HCT116 (cell line): ENCODE measurements at regions not wholly inside any gene's neighbourhood (a gene's known extent, or its start where the extent isn't known, plus 50 kb on each side); places are given as distances from the start of the nearest gene placed in this dataset.

Experiments
- ATAC-seq: fragments of 200-7000 bp; cut with Tn5 transposase; 2 replicates; pipeline ENCODE4 v1.9.1; 2020; ENCODE audit warnings: mild to moderate bottlenecking, moderate library complexity
- BruUV-seq: library from RNA; stranded (reverse); fragments of 400-500 nt; replicated peaks from 2 replicates; lab custom pipeline; 2021; lab: Mats Ljungman, UMichigan
- CTCF ChIA-PET: fragments of 300-600 bp; sonication (Branson Sonifier 250); formaldehyde crosslinking; loops from one replicate; lab custom pipeline; 2021; ENCODE audit warnings: antibody characterized with exemption; lab: Charles Lee
- POLR2A ChIA-PET: fragments of 300-600, 350-600 bp; sonication (Branson Sonifier 250); formaldehyde crosslinking; loops from one replicate; lab custom pipeline; 2021; ENCODE audit warnings: antibody characterized with exemption; lab: Charles Lee
- RAD21 ChIA-PET, 2 experiments: fragments of 300-600 bp; sonication (Branson Sonifier 250); formaldehyde crosslinking; loops; one replicate each; lab custom pipeline; 2023; ENCODE audit warnings: low total read pairs in 2 of 2; ENCODE audit not compliant: uncharacterized antibody in 2 of 2, unreplicated experiment in 2 of 2, low non-redundant PET in 1 of 2; lab: Charles Lee
- DNase-seq: peaks from one replicate; pipeline ENCODE4 v3.0.0-alpha.2; 2010; ENCODE audit warnings: low read depth, low spot score
- H2AFZ ChIP-seq: fragments of 200-600 bp; shearing (Covaris generic), sonication (generic); 2 replicates; pipeline ENCODE4 v1.6.1; 2017; ENCODE audit warnings: low read depth, mixed run types, mixed read lengths, antibody characterized with exemption, low read length; ENCODE audit not compliant: poor library complexity, severe bottlenecking
- H3K27ac ChIP-seq: 2 replicates; pipeline ENCODE4 v1.5.1; 2012; ENCODE audit warnings: low read depth, low read length
- H3K27me3 ChIP-seq: fragments of 200-600 bp; sonication (generic); 2 replicates; pipeline ENCODE4 v1.6.1; 2016; ENCODE audit warnings: mixed run types, low read length, mixed read lengths; ENCODE audit not compliant: insufficient read depth
- H3K36me3 ChIP-seq, 2 experiments: fragments of 200-500 bp in 1 of 2; fragments of 200-600 bp in 1 of 2; sonication (Bioruptor generic) in 1 of 2; sonication (generic) in 1 of 2; 2 replicates each; pipeline versions ENCODE4 v1.5.1 to v1.6.1; 2014 to 2016; ENCODE audit warnings: low read length in 2 of 2, inconsistent platforms in 1 of 2, mixed read lengths in 1 of 2, mixed run types in 1 of 2; ENCODE audit not compliant: insufficient read depth in 2 of 2, control insufficient read depth in 1 of 2
- H3K4me1 ChIP-seq, 2 experiments: fragments of 200-600 bp in 1 of 2; sonication (generic) in 1 of 2; 2 replicates each; pipeline versions ENCODE4 v1.5.1 to v1.6.1; 2012 to 2017; ENCODE audit warnings: low read length in 2 of 2, inconsistent platforms in 1 of 2, mild to moderate bottlenecking in 1 of 2, mixed read lengths in 1 of 2, mixed run types in 1 of 2, moderate library complexity in 1 of 2; ENCODE audit not compliant: insufficient read depth in 2 of 2, control insufficient read depth in 1 of 2
- H3K4me2 ChIP-seq: fragments of 200-600 bp; sonication (generic); 2 replicates; pipeline ENCODE4 v1.6.1; 2017; ENCODE audit warnings: mixed run types, low read length, mixed read lengths
- H3K4me3 ChIP-seq, 2 experiments: fragments of 200-600 bp in 1 of 2; sonication (generic) in 1 of 2; replicated peaks in 1 of 2; 2 replicates each; pipeline ENCODE4 v1.5.1; 2011 to 2016; ENCODE audit warnings: low read length in 2 of 2, control low read depth in 1 of 2, low read depth in 1 of 2, mild to moderate bottlenecking in 1 of 2, mixed read lengths in 1 of 2, mixed run types in 1 of 2
- H3K79me2 ChIP-seq: fragments of 200-600 bp; sonication (generic); 2 replicates; pipeline ENCODE4 v1.6.1; 2017; ENCODE audit warnings: mild to moderate bottlenecking, mixed run types, low read length, moderate library complexity, mixed read lengths; ENCODE audit not compliant: insufficient read depth
- H3K9ac ChIP-seq: fragments of 200-600 bp; sonication (generic); 2 replicates; pipeline ENCODE4 v1.6.1; 2016; ENCODE audit warnings: low read length, mixed read lengths
- H3K9me2 ChIP-seq: fragments of 200-600 bp; sonication (generic), shearing (Covaris generic); 2 replicates; pipeline ENCODE4 v1.6.1; 2017; ENCODE audit warnings: mixed run types, mild to moderate bottlenecking, moderate library complexity; ENCODE audit not compliant: insufficient read depth
- H3K9me3 ChIP-seq, 2 experiments: fragments of 200-500 bp in 1 of 2; fragments of 200-600 bp in 1 of 2; sonication (Bioruptor generic) in 1 of 2; sonication (generic) in 1 of 2; 2 replicates each; pipeline ENCODE4 v1.6.1; 2014 to 2017; ENCODE audit warnings: low read length in 2 of 2, mixed read lengths in 2 of 2, inconsistent platforms in 1 of 2, low read depth in 1 of 2, mild to moderate bottlenecking in 1 of 2, mixed run types in 1 of 2, moderate library complexity in 1 of 2; ENCODE audit not compliant: control insufficient read depth in 1 of 2, insufficient read depth in 1 of 2
- H4K20me1 ChIP-seq: fragments of 200-600 bp; sonication (generic), shearing (Covaris generic); 2 replicates; pipeline ENCODE4 v1.6.1; 2017; ENCODE audit warnings: mixed run types, mild to moderate bottlenecking, moderate library complexity; ENCODE audit not compliant: insufficient read depth
- CBX3 ChIP-seq: IDR thresholded peaks from 2 replicates; pipeline ENCODE4 v1.6.1; 2012; ENCODE audit warnings: low read depth
- EGR1 ChIP-seq: IDR thresholded peaks from 2 replicates; pipeline ENCODE4 v1.6.1; 2012; ENCODE audit warnings: low read depth
- ELF1 ChIP-seq: IDR thresholded peaks from 2 replicates; pipeline ENCODE4 v1.6.1; 2012; ENCODE audit warnings: low read depth, borderline replicate concordance
- EZH2 ChIP-seq: fragments of 200-600 bp; sonication (generic); IDR thresholded peaks from 2 replicates; pipeline ENCODE4 v1.6.1; 2017; ENCODE audit warnings: antibody characterized with exemption, mixed run types
- EZH2phosphoT487 ChIP-seq: fragments of 200-600 bp; IDR thresholded peaks from 2 replicates; pipeline ENCODE4 v1.6.1; 2018; ENCODE audit warnings: antibody characterized with exemption, borderline replicate concordance
- FOSL1 ChIP-seq: IDR thresholded peaks from 2 replicates; pipeline ENCODE4 v1.6.1; 2012; ENCODE audit warnings: low read depth
- JUND ChIP-seq: IDR thresholded peaks from 2 replicates; pipeline ENCODE4 v1.6.1; 2012
- POLR2AphosphoS5 ChIP-seq: IDR thresholded peaks from 2 replicates; pipeline ENCODE4 v1.6.1; 2011; ENCODE audit warnings: mild to moderate bottlenecking, low read depth, low read length, moderate library complexity
- SP1 ChIP-seq: IDR thresholded peaks from 2 replicates; pipeline ENCODE4 v1.6.1; 2012; ENCODE audit warnings: low read depth
- SRF ChIP-seq: IDR thresholded peaks from 2 replicates; pipeline ENCODE4 v1.6.1; 2012; ENCODE audit warnings: low read depth
- TCF7L2 ChIP-seq: IDR thresholded peaks from 2 replicates; pipeline ENCODE4 v1.7.0; 2011; ENCODE audit warnings: borderline replicate concordance, inconsistent platforms; ENCODE audit not compliant: insufficient read depth, insufficient read length; ENCODE audit errors: extremely low read depth
- YY1 ChIP-seq: IDR thresholded peaks from 2 replicates; pipeline ENCODE4 v1.6.1; 2011; ENCODE audit warnings: low read length, low read depth, moderate library complexity, mild to moderate bottlenecking; ENCODE audit not compliant: insufficient replicate concordance; ENCODE audit errors: extremely low read depth
- ZFX ChIP-seq: fragments of 450-650 bp; IDR thresholded peaks from 2 replicates; pipeline ENCODE4 v1.6.1; 2017
- ZNF274 ChIP-seq: fragments of 200-500 bp; sonication (Bioruptor generic); IDR thresholded peaks from 2 replicates; pipeline ENCODE4 v1.6.1; 2014; ENCODE audit warnings: mild to moderate bottlenecking, low read depth, low read length, inconsistent platforms
- intact Hi-C: fragments of 100-400 bp; cut with micrococcal nuclease; formaldehyde crosslinking; loops from 2 replicates; pipeline ENCODE4 v1.10.0; 2022
- TF ChIP-seq, protein P1 (sequence below): IDR thresholded peaks from 2 replicates; pipeline ENCODE4 v1.6.1; 2012
- TF ChIP-seq, protein P2 (sequence below): IDR thresholded peaks from 2 replicates; pipeline ENCODE4 v1.6.1; 2012
- TF ChIP-seq, protein P3 (sequence below), 3 experiments: fragments of 200-600 bp in 1 of 3; sonication (generic) in 1 of 3; IDR thresholded peaks in 2 of 3; conservative IDR thresholded peaks in 1 of 3; 2 replicates each; pipeline ENCODE4 v1.5.1; 2012 to 2017; ENCODE audit warnings: low read depth in 2 of 3, low read length in 2 of 3, antibody characterized with exemption in 1 of 3, borderline replicate concordance in 1 of 3, control low read depth in 1 of 3, mild to moderate bottlenecking in 1 of 3, mixed read lengths in 1 of 3, mixed run types in 1 of 3, moderate library complexity in 1 of 3; ENCODE audit not compliant: insufficient read depth in 1 of 3
- TF ChIP-seq, protein P4 (sequence below): IDR thresholded peaks from 2 replicates; pipeline ENCODE4 v1.6.1; 2012; ENCODE audit warnings: low read depth

DNA sequence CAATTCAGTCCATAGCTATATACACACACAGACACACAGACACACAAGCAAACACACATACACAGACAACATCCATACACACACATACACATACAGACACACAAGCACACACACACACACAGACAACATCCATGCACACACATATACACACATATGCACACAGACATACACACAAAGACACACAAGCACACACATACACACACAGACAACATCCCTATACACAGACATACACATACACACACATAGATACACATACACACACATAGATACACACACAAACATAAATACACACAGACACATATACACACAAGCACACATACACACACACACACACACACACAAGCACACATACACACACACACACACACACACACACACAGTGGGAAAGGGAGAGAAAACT lies 254.8 kb downstream of the VRK1 start:
- Histone ChIP-seq H3K4me3 (no peak overlapping the region), H2AFZ (no peak overlapping the region), H3K4me1 (peaks cover 0 to 11% of the 10 kb centered on the region in 2 experiments; a peak in 1 of 4 replicates), H3K9me2 (no peaks in the 10 kb centered on the region), H3K4me2 (no peak overlapping the region), H3K27ac (no peak overlapping the region), H3K27me3 (no peaks in the 10 kb centered on the region), H3K9ac (no peak overlapping the region), H3K9me3 (no peaks in the 10 kb centered on the region), H3K79me2 (no peaks in the 10 kb centered on the region), H4K20me1 (no peaks in the 10 kb centered on the region), H3K36me3 (no peaks in the 10 kb centered on the region)
- intact Hi-C loops, result no loop called here
- ATAC-seq, result no peak
- ChIA-PET RAD21 (no interaction called here), POLR2A (no interaction called here), CTCF (no interaction called here)
- DNase-seq, result no peak
- BruUV-seq, result no TSS peak
- TF ChIP-seq, protein P1, sequence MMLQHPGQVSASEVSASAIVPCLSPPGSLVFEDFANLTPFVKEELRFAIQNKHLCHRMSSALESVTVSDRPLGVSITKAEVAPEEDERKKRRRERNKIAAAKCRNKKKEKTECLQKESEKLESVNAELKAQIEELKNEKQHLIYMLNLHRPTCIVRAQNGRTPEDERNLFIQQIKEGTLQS, result no peak
- no peak for TF ChIP-seq EGR1
- TF ChIP-seq ELF1, result no peak
- TF ChIP-seq, protein P2, sequence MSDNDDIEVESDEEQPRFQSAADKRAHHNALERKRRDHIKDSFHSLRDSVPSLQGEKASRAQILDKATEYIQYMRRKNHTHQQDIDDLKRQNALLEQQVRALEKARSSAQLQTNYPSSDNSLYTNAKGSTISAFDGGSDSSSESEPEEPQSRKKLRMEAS, result no peak
- no peak for TF ChIP-seq YY1
- TF ChIP-seq EZH2, result no peak
- TF ChIP-seq ZFX, result no peak
- TF ChIP-seq SRF, result no peak
- TF ChIP-seq EZH2phosphoT487, result no peak
- TF ChIP-seq, protein P3, sequence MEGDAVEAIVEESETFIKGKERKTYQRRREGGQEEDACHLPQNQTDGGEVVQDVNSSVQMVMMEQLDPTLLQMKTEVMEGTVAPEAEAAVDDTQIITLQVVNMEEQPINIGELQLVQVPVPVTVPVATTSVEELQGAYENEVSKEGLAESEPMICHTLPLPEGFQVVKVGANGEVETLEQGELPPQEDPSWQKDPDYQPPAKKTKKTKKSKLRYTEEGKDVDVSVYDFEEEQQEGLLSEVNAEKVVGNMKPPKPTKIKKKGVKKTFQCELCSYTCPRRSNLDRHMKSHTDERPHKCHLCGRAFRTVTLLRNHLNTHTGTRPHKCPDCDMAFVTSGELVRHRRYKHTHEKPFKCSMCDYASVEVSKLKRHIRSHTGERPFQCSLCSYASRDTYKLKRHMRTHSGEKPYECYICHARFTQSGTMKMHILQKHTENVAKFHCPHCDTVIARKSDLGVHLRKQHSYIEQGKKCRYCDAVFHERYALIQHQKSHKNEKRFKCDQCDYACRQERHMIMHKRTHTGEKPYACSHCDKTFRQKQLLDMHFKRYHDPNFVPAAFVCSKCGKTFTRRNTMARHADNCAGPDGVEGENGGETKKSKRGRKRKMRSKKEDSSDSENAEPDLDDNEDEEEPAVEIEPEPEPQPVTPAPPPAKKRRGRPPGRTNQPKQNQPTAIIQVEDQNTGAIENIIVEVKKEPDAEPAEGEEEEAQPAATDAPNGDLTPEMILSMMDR (IDR thresholded peaks at IDR 0.05 in 2 of 3, conservative IDR thresholded peaks at IDR 0.05 in 1 of 3; ENCODE audit: borderline replicate concordance in 1 of 3, insufficient read depth in 1 of 3, low read depth in 2 of 3, low read length in 2 of 3), result no peak
- TF ChIP-seq POLR2AphosphoS5, result no peak
- no peak for TF ChIP-seq JUND
- TF ChIP-seq TCF7L2, result no peak
- TF ChIP-seq FOSL1, result no peak
- TF ChIP-seq CBX3, result no peak
- TF ChIP-seq, protein P4, sequence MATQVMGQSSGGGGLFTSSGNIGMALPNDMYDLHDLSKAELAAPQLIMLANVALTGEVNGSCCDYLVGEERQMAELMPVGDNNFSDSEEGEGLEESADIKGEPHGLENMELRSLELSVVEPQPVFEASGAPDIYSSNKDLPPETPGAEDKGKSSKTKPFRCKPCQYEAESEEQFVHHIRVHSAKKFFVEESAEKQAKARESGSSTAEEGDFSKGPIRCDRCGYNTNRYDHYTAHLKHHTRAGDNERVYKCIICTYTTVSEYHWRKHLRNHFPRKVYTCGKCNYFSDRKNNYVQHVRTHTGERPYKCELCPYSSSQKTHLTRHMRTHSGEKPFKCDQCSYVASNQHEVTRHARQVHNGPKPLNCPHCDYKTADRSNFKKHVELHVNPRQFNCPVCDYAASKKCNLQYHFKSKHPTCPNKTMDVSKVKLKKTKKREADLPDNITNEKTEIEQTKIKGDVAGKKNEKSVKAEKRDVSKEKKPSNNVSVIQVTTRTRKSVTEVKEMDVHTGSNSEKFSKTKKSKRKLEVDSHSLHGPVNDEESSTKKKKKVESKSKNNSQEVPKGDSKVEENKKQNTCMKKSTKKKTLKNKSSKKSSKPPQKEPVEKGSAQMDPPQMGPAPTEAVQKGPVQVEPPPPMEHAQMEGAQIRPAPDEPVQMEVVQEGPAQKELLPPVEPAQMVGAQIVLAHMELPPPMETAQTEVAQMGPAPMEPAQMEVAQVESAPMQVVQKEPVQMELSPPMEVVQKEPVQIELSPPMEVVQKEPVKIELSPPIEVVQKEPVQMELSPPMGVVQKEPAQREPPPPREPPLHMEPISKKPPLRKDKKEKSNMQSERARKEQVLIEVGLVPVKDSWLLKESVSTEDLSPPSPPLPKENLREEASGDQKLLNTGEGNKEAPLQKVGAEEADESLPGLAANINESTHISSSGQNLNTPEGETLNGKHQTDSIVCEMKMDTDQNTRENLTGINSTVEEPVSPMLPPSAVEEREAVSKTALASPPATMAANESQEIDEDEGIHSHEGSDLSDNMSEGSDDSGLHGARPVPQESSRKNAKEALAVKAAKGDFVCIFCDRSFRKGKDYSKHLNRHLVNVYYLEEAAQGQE, result no peak
- no peak for TF ChIP-seq SP1
- no peak for TF ChIP-seq ZNF274
